SK-N-SH (cell line): ENCODE measurements at regions not wholly inside any gene's neighbourhood (a gene's known extent, or its start where the extent isn't known, plus 50 kb on each side); places are given as distances from the start of the nearest gene placed in this dataset.

Experiments used
- CTCF ChIA-PET: fragments of 300-600, 350-600 bp; formaldehyde crosslinking; extraction: SDS; loops from one replicate; lab custom pipeline; 2021; lab: Yijun Ruan, JAX
- POLR2A ChIA-PET: fragments of 350-600 bp; sonication (Branson Sonifier 250); formaldehyde crosslinking; extraction: SDS; loops from one replicate; lab custom pipeline; 2020; ENCODE audit warnings: antibody characterized with exemption, inconsistent platforms; lab: Yijun Ruan, JAX
- DNase-seq: peaks from one replicate; pipeline ENCODE4 v3.0.0; 2012
- H2AFZ ChIP-seq: fragments of 200-600 bp; sonication (generic); 2 replicates; pipeline ENCODE4 v1.8.1; 2016; ENCODE audit warnings: antibody characterized with exemption, mild to moderate bottlenecking, low read depth
- H3F3A ChIP-seq: fragments of 200-600 bp; sonication (generic); replicated peaks from 2 replicates; pipeline ENCODE3; 2016; ENCODE audit warnings: antibody characterized with exemption, mild to moderate bottlenecking; ENCODE audit not compliant: insufficient read depth
- H3K27ac ChIP-seq, 2 experiments: fragments of 200-500 bp in 1 of 2; fragments of 200-600 bp in 1 of 2; sonication (Bioruptor generic) in 1 of 2; sonication (generic), shearing (Covaris generic) in 1 of 2; 2 replicates each; pipeline versions ENCODE4 v1.5.1 to v1.6.1; 2014 to 2016; ENCODE audit warnings: low read depth in 2 of 2, inconsistent platforms in 1 of 2, low read length in 1 of 2, mild to moderate bottlenecking in 1 of 2, mixed read lengths in 1 of 2
- H3K27me3 ChIP-seq: fragments of 200-600 bp; sonication (generic), shearing (Covaris generic); 2 replicates; pipeline ENCODE4 v1.6.1; 2016; ENCODE audit warnings: mixed run types; ENCODE audit not compliant: insufficient read depth
- H3K36me3 ChIP-seq, 2 experiments: fragments of 200-500 bp in 1 of 2; fragments of 200-600 bp in 1 of 2; sonication (Bioruptor generic) in 1 of 2; sonication (generic) in 1 of 2; replicated peaks in 1 of 2; 2 replicates each; pipeline versions ENCODE3 to v1.5.1; 2014 to 2016; ENCODE audit warnings: low read length in 1 of 2, mild to moderate bottlenecking in 1 of 2; ENCODE audit not compliant: insufficient read depth in 2 of 2, control insufficient read depth in 1 of 2
- H3K4me1 ChIP-seq, 2 experiments: fragments of 200-500 bp in 1 of 2; fragments of 200-600 bp in 1 of 2; sonication (Bioruptor generic) in 1 of 2; sonication (generic), shearing (Covaris generic) in 1 of 2; 2 replicates each; pipeline versions ENCODE4 v1.5.1 to v1.6.1; 2014 to 2016; ENCODE audit warnings: low read depth in 1 of 2, low read length in 1 of 2, mixed run types in 1 of 2; ENCODE audit not compliant: insufficient read depth in 2 of 2, control insufficient read depth in 1 of 2
- H3K4me2 ChIP-seq: fragments of 200-600 bp; sonication (generic), shearing (Covaris generic); 2 replicates; pipeline ENCODE4 v1.6.1; 2017; ENCODE audit warnings: mixed run types
- H3K4me3 ChIP-seq, 2 experiments: fragments of 200-500 bp in 1 of 2; fragments of 200-600 bp in 1 of 2; sonication (Bioruptor generic) in 1 of 2; sonication (generic), shearing (Covaris generic) in 1 of 2; 2 replicates each; pipeline versions ENCODE4 v1.5.1 to v1.8.1; 2014 to 2016; ENCODE audit warnings: low read depth in 2 of 2, inconsistent platforms in 1 of 2, low read length in 1 of 2, mild to moderate bottlenecking in 1 of 2, mixed read lengths in 1 of 2, moderate library complexity in 1 of 2
- H3K79me2 ChIP-seq: fragments of 200-600 bp; sonication (generic); 2 replicates; pipeline ENCODE4 v1.8.1; 2017; ENCODE audit warnings: mild to moderate bottlenecking; ENCODE audit not compliant: insufficient read depth
- H3K9ac ChIP-seq: fragments of 200-600 bp; sonication (generic); 2 replicates; pipeline ENCODE4 v1.6.1; 2017; ENCODE audit warnings: mixed run types
- H3K9me2 ChIP-seq: fragments of 200-600 bp; sonication (generic); 2 replicates; pipeline ENCODE4 v1.6.1; 2017; ENCODE audit warnings: mixed run types
- H3K9me3 ChIP-seq: fragments of 200-600 bp; sonication (generic); 2 replicates; pipeline ENCODE4 v1.6.1; 2017; ENCODE audit warnings: mixed run types, mild to moderate bottlenecking, moderate library complexity
- H4K20me1 ChIP-seq: fragments of 200-600 bp; sonication (generic); 2 replicates; pipeline ENCODE4 v1.6.1; 2017; ENCODE audit warnings: mild to moderate bottlenecking, mixed run types; ENCODE audit not compliant: insufficient read depth
- CHD2 ChIP-seq: fragments of 150-350 bp; IDR thresholded peaks from 2 replicates; pipeline ENCODE4 v1.6.1; 2018; ENCODE audit warnings: low read length; ENCODE audit not compliant: partially characterized antibody
- ELF1 ChIP-seq: IDR thresholded peaks from 2 replicates; pipeline ENCODE4 v1.4.0; 2012
- EZH2phosphoT487 ChIP-seq: fragments of 200-600 bp; sonication (generic); IDR thresholded peaks from 2 replicates; pipeline ENCODE4 v1.6.1; 2017; ENCODE audit warnings: low read depth, mixed run types, mild to moderate bottlenecking, antibody characterized with exemption, moderate library complexity, borderline replicate concordance
- FOSL2 ChIP-seq: IDR thresholded peaks from 2 replicates; pipeline ENCODE4 v1.4.0; 2012; ENCODE audit warnings: low read depth, mild to moderate bottlenecking, moderate library complexity, borderline replicate concordance
- FOXM1 ChIP-seq: IDR thresholded peaks from 2 replicates; pipeline ENCODE4 v1.4.0; 2012; ENCODE audit warnings: low read depth, mild to moderate bottlenecking
- GATA2 ChIP-seq: sonication (generic); formaldehyde crosslinking; IDR thresholded peaks from 2 replicates; pipeline ENCODE4 v1.5.0; 2020; ENCODE audit warnings: mild to moderate bottlenecking, missing genetic modification reagents
- JUND ChIP-seq: IDR thresholded peaks from 2 replicates; pipeline ENCODE4 v1.4.0; 2012
- MEF2A ChIP-seq: IDR thresholded peaks from 2 replicates; pipeline ENCODE4 v1.4.0; 2012; ENCODE audit warnings: low read depth, borderline replicate concordance
- POLR2AphosphoS5 ChIP-seq: IDR thresholded peaks from 2 replicates; pipeline ENCODE4 v1.6.1; 2012; ENCODE audit warnings: low read depth, low read length
- RAD21 ChIP-seq: IDR thresholded peaks from 2 replicates; pipeline ENCODE4 v1.6.1; 2012; ENCODE audit warnings: mild to moderate bottlenecking, low read length
- RCOR1 ChIP-seq: fragments of 150-350 bp; IDR thresholded peaks from 2 replicates; pipeline ENCODE4 v1.6.1; 2017; ENCODE audit warnings: antibody characterized with exemption, low read length
- RFX5 ChIP-seq: IDR thresholded peaks from 2 replicates; pipeline ENCODE4 v1.6.1; 2012; ENCODE audit warnings: mild to moderate bottlenecking, improper control_type of control experiment, low read length
- RXRA ChIP-seq: IDR thresholded peaks from 2 replicates; pipeline ENCODE4 v1.4.0; 2012; ENCODE audit warnings: low read depth, mild to moderate bottlenecking, borderline replicate concordance
- SIN3A ChIP-seq: IDR thresholded peaks from 2 replicates; pipeline ENCODE4 v1.6.1; 2012; ENCODE audit warnings: low read depth, mild to moderate bottlenecking, low read length, moderate library complexity, borderline replicate concordance
- SMC3 ChIP-seq: IDR thresholded peaks from 2 replicates; pipeline ENCODE4 v1.6.1; 2012; ENCODE audit warnings: low read depth, low read length, improper control_type of control experiment
- TAF1 ChIP-seq: IDR thresholded peaks from 2 replicates; pipeline ENCODE4 v1.6.1; 2012; ENCODE audit warnings: low read depth, mild to moderate bottlenecking, low read length, moderate library complexity, borderline replicate concordance
- TCF12 ChIP-seq: IDR thresholded peaks from 2 replicates; pipeline ENCODE4 v1.4.0; 2012
- TEAD4 ChIP-seq: IDR thresholded peaks from 2 replicates; pipeline ENCODE4 v1.4.0; 2012; ENCODE audit warnings: mild to moderate bottlenecking, borderline replicate concordance; ENCODE audit not compliant: insufficient read depth
- YY1 ChIP-seq: IDR thresholded peaks from 2 replicates; pipeline ENCODE4 v1.4.0; 2012; ENCODE audit warnings: low read depth, mild to moderate bottlenecking
- WGBS: methylation state at CpG from one replicate; pipeline ENCODE4 v1.1.6; 2017; ENCODE audit warnings: low lambda C conversion rate; 5-methylcytosine and 5-hydroxymethylcytosine counted together

DNA sequence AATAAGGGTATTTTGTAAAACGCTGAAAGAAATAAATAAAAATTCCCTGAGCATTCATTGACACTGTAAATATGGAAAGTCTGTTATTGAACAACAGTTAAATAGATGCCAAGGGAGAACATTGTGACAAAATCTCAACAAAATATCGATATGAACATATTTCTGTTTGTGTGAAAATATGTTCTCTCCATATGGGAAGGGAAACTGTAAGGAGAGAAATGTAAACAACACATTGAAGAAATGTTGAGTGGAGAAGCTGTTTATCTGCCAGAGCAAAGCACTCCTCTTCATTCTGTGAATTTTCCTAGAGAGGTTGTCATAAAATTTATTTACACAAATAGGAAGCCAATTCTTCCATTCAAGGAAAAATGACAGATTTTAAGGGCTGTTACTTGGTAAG is 57.1 kb upstream of the EOMES start:
- 3% methylated on average over 2 of the region's 2 CpGs for WGBS
- Histone ChIP-seq H3K9me3 (no peaks in the 10 kb centered on the region), H3K4me3 (no peak overlapping the region), H3F3A (no peaks in the 10 kb centered on the region), H3K9ac (no peak overlapping the region), H3K27me3 (no peaks in the 10 kb centered on the region; the same call in 1 of the 2 replicates), H3K27ac (no peak overlapping the region), H3K9me2 (no peaks in the 10 kb centered on the region), H4K20me1 (no peaks in the 10 kb centered on the region), H3K4me1 (no peaks in the 10 kb centered on the region), H3K79me2 (no peaks in the 10 kb centered on the region), H3K36me3 (no peaks in the 10 kb centered on the region), H3K4me2 (no peak overlapping the region), H2AFZ (no peak overlapping the region)
- TF ChIP-seq SIN3A, result no peak
- no peak for TF ChIP-seq YY1
- TF ChIP-seq MEF2A, result no peak
- no peak for TF ChIP-seq CHD2
- TF ChIP-seq ELF1, result no peak
- ChIA-PET POLR2A (no interaction called here), CTCF (no interaction called here)
- no peak for DNase-seq

DNA sequence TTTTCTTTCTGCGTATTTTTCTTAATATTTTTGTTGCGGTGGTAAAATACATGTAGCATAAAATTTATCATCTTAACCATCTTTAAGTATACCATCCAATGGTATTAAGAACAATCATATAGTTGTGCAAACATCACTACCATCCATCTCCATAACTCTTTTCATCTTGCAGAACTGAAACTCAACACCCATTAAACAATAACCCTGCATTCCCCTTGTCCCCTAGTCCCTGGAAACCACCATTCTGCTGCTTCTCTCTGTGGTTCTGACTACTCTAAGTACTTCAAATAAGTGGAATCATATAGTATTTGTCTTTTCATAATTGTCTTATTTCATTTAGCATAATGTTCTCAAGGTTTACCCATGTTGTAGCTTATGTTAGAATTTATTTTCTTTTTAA is 67.3 kb upstream of the EOMES start:
- Histone ChIP-seq H3K9me2 (no peaks in the 10 kb centered on the region), H4K20me1 (no peaks in the 10 kb centered on the region), H3K36me3 (no peaks in the 10 kb centered on the region), H2AFZ (no peak overlapping the region), H3K9me3 (no peaks in the 10 kb centered on the region), H3K27ac (no peak overlapping the region), H3K4me1 (no peaks in the 10 kb centered on the region), H3K9ac (no peak overlapping the region), H3K79me2 (no peaks in the 10 kb centered on the region), H3K4me2 (no peak overlapping the region), H3F3A (no peaks in the 10 kb centered on the region), H3K27me3 (no peaks in the 10 kb centered on the region; the same call in 1 of the 2 replicates), H3K4me3 (no peak overlapping the region)
- ChIA-PET CTCF (interaction anchor here (0.6 to 1.7 kb wide), 2 partner anchors 13 to 16 kb away, joined by 3 read pairs; no protein-coding TSS in a partner anchor), POLR2A (no interaction called here)
- no peak for DNase-seq
- 47% methylated on average over 2 of the region's 2 CpGs for WGBS
- TF ChIP-seq JUND, result no peak
- TF ChIP-seq TEAD4, result no peak
- no peak for TF ChIP-seq TAF1
- TF ChIP-seq RCOR1, result no peak
- TF ChIP-seq EZH2phosphoT487, result no peak
- TF ChIP-seq SMC3, result no peak
- TF ChIP-seq GATA2 (CRISPR knock-in tag), result no peak

DNA sequence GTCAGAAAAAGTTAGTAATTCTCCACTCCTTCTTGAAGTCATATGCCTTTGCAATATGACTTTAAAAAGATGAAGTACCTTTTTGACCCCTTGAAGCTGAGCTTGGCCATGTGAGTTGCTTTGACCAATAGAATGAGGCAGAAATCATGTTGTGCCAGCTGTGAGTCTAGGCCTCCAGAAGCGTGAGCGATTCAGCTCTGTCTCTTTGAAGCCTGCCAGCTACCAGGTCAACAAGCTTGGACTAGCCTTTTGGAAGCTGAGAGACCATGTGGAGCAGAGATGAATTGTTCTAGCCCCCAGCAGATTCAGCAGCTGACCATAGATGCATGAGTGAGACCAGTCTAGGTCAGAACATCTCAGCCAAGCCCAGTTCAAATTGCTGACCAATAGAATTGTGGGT is 69.8 kb upstream of the EOMES start:
- Histone ChIP-seq H3K4me2 (no peak overlapping the region), H3K9me3 (no peaks in the 10 kb centered on the region), H3K27me3 (peaks cover 3% of the 10 kb centered on the region; the same call in 1 of the 2 replicates), H4K20me1 (no peaks in the 10 kb centered on the region), H3K4me1 (no peaks in the 10 kb centered on the region), H3K9me2 (no peaks in the 10 kb centered on the region), H3K27ac (no peak overlapping the region), H3K9ac (no peak overlapping the region), H3K36me3 (no peaks in the 10 kb centered on the region), H3F3A (no peaks in the 10 kb centered on the region), H3K79me2 (no peaks in the 10 kb centered on the region), H3K4me3 (no peak overlapping the region), H2AFZ (no peak overlapping the region)
- POLR2A ChIA-PET, result no interaction called here
- CTCF ChIA-PET, result interaction anchor here (1.1 kb wide), 1 partner anchor 9 kb away, joined by 3 read pairs; no protein-coding TSS in a partner anchor
- DNase-seq, result no peak
- no peak for TF ChIP-seq POLR2AphosphoS5
- no peak for TF ChIP-seq RAD21
- TF ChIP-seq SMC3, result no peak
- no peak for TF ChIP-seq RFX5
- no peak for TF ChIP-seq TCF12
- TF ChIP-seq FOXM1, result no peak
- no peak for TF ChIP-seq ELF1
- TF ChIP-seq TEAD4, result no peak
- no peak for TF ChIP-seq FOSL2
- TF ChIP-seq RXRA, result no peak
- WGBS, result 25% methylated on average over 2 of the region's 2 CpGs
